ENCODE measurements at regions not wholly inside any gene's neighbourhood (a gene's known extent, or its start where the extent isn't known, plus 50 kb on each side); places are given as distances from the start of the nearest gene placed in this dataset.

DNA sequence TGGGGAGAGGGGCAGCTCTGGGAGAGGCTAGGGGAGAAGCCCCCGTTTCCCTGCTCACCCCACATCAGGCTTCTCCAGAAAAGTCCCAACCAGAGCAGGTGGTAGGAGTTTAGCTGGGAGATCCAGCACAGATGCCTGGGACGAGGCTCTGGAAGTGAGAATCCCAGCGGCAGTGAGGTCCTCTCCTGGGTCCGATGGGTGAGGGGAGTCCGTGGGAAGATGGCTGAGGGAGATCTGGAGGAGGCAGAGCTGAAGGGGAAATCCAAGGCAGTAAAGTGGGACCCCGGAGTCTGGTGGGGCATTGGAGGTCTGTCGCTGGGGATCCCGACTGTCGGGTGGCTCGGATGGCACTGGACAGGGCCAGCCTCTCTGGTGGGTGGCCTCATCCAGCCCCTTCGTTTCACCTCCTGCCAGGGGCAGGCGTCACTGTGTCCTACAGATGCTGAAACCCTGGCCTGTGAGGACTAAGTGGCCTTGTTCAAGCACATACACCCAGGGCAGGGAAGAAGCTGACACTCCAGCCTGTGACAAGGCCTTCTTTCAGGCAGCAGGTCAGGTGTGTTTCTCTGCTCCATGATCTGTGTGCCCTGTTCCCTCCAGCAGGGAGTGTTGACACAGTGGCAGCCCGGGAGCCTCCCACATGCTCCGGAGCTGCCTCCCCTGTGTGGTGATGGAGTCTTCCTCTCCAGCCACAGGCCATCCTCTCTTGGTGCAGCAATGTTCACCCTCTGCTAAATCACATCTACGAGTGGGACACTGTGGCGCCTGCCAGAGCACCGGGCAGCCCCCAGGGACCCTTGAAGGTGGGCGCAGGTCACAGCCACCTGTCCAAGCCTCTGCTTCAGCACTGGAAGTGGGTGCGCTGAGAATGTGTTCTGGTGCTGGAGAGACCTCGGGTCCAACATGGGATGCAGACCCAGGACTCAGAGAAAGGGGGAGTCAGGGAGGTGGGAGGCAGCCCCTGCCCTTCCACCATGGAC is 850.8 kb downstream of the BRD1 start:
- no peak for DNase-seq

DNA sequence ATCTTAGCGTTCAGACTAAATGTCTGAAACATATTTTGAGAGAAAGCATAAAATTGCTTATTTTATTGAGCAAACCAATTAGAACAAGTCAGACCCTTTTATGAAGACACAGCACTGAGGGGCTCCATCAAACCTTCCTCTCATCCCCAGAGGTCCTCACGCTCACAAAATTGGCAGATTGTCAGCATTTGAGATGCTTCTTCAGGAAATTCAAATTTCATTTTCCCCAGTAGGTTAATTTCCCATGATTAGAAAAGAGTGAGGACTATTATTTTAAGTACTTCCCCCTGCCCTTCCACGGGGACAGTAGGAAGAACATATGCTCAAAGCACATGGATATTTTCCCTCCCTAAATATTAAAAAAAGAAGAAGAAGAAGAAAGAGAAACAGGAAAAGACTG is 851.8 kb downstream of the BRD1 start:
- DNase-seq = no peak

DNA sequence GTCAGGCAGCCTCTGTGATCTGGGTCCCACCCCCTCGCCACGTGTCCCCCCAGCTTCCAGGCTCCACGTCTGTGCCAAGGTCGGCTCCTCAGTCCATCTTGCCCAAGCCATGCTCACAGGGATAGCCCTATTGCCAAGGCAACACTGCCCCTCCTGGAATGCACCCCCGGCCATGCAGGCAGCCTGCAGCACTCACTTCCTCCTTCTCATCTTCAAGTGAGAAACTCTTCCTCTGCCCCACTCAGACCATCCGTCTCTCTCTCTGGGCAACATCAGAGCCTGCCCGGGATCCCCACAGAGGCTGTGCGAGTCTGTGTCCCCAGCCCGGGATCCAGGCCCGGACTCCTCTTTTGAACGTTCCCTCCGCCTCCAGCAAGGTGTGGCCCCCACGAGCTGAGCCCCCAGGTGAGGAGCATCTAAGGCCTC is 852.3 kb downstream of the BRD1 start:
- no peak for DNase-seq

DNA sequence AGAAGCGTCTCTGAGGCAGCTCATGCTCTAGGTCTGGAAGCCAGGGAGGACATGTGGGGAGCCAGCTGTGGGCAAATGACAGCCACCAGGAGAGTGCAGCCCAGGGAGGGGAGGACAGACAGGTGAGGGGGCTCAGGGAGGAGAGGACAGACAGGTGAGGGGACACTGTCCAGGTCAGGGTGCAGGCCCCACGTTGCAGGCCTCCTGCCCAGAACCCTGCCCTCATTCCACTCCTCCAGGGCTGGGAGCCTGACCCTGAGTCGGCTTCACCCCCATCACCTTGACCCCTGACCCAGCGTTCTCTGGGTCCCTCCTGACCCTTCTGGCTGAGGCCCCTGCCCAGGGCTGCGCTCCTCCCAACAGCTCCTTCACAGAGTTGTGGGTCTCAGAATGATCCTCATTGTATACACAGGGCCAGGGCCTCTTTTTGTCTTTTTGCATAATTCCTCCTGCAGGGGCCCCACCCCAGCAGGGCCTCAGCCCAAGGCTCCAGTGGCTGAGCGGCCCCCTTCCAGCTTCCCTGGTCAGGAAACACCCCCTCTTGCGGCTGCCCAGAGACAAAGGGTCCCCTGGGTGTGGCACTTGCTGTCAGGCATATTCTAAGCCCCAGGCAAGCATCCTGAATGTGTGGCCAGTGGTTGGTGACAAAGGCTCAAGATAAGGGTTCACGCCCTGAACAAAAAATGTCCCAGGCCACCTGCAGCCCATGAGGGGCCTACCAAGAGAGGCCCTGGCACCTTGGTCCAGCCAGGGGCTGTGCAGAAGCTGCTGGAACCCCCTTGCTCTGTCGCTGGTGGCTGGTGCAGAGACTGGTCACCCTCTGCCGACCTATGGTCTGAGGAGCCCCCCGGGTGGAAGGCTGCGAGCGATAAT is 853.0 kb downstream of the BRD1 start:
- no peak for DNase-seq

DNA sequence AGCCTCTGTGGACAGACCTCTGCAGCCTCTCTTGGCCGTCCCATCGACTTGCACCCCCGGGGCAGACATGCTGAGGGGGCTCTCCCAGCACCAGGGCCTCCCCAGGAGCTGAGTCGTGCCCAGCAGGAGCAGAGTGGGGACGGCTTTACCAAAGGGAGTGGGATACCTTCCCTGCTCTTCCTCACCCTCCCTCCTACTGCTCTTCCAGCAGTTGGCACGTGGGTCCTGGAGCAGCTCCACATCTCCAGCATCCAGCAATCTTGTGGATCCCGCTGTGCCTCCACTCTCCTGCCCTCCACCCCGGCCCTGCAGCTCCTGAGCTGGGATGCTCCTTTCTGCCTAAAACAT is 854.0 kb downstream of the BRD1 start:
- no peak for DNase-seq

DNA sequence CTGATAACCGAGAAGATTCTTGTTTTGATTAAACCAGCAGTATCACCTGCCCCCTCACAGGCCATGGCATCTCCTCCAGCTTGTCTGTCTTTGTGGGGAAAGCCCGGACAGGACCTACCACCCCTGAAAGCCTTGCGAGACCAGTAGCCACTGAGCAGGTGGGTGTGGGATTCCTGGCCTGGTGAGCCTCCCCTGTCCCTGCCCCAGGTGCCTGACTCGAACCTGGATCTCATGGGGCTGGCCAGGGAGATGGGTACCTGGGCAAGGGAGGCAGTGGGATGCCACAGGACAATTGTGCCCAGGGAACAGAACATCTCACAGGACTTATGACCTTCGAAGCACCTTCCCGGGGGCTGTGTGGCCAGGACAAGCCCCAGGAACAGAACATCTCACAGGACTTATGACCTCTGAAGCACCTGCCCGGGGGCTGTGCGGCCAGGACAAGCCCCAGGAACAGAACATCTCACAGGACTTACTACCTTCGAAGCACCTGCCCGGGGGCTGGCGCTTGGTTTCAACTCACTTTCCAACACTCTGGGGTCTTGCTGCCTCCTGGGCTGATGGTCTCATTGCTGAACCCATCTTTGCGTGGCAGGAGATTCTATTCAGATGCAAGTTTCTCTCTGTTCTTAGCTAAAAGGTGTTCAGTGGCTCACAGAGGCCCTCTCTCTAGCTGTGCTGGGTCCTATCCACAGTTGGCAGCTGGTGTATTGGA is 854.5 kb downstream of the BRD1 start:
- no peak for DNase-seq

DNA sequence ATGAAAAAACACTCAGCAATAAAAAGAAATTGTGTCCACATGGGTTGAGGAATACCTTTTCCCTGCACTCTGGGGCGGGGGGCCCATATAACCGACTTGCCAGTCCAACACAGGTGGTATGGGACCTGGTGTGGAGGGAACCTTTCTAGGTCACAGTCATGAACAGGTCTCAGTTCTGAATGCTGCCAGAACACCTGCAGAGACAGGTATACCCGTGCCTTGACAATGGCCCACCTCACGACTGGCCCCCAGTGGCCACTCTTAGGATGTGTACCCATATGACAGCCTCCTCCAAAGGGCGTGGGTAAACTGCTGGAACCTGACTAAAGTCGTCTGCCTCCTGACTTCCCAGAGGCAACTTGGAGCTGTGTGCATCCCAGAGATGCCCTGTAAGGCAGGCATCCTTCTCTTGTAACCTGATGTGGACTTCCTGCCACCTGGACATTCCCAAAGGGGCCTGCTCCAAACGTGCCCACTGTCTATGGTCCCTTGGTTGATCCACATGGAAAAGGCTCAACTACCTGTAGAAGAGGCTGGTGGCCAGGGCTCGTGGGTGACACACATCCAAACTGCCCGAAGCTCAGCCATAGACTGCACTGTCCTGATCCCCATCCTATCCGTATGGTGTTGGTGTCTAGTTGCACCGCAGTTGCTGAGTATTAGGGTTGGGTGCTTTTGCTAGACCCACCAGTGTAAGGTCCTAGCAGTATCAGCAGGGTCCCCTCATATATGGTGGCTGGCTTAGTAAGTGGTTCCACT is 859.3 kb downstream of the BRD1 start:
- no peak for DNase-seq

DNA sequence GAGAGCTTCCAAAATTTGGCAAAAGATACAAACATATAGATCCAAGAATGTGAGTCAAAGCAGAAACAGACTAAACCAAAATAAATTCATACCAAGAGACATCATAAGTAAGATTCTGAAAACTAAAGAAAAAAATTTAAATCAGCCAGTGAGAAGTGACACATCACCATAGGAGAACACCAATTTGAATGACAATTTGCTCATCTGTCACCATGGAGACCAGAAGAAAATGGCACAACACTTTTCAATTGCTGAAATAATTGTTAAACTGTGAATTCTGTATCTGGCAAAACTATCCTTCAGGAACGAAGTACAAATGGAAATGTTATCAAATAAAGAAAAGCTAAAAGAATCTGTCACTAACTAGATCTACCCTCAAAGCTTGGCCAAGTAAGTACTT is 864.3 kb downstream of the BRD1 start:
- no peak for DNase-seq

DNA sequence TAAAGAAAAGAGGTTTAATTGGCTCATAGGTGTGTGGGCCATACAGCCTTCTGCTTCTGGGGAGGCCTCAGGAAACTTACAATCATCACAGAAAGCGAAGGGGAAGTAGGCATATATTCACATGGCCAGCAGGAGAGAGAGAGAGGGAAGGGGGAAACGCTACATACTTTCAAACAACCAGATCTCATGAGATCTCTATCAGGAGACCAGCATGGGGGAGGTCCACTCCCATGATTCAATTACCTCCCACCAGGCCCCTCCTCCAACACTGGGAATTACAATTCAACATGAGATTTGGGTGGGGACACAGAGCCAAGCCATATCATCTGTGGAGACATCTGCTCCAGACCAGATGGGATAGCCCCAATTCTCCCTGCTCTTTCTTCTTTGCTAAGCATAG is 866.0 kb downstream of the BRD1 start:
- no peak for DNase-seq

DNA sequence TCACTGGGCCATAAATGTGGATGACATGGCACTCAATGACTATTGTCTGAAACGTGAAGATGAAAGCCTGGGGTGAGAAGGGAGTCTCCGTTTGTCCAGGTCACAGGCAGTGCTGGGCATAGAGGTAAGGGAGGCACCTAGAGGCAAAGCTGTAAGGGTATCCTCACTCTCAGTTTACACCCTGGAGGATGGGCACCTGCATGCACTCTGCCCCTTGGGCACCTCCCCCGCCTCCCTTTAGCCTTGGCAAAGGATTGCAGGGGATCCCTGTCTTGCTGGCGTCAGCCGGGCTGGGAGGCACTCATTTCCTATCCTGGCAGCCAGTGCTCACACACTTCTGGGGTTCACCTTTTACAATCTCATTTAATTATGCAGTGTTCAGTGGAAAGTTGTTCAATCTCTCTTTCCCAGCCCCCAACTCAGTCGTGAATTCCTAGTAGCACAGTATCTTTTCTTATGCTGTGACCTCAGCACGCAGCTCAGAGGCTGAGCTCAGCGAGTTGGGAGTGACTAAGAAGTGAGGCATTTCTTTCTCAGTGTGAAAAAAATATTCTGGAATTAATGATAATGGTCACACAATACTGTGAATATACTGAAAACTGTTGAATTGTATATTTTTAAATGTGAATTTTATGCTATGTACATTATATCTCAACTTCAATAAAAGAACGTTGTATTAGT is 866.6 kb downstream of the BRD1 start:
- no peak for DNase-seq

DNA sequence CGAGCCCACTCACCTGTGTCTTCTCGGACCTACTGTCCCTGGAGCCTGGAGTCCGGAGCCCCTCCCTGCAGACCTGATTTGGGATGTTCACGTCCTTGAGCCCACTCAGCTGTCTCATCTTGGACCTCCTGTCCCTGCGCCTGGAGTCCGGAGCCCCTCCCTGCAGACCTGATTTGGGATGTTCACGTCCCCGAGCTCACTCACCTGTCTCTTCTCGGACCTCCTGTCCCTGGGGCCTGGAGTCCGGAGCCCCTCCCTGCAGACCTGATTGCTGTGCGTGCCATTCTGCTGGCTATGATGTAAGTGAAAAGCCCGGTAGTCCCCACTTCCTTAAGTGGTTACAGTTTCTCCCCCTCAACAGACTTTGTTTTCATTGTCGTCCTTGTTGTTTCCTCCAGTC is 867.1 kb downstream of the BRD1 start:
- DNase-seq = no peak

DNA sequence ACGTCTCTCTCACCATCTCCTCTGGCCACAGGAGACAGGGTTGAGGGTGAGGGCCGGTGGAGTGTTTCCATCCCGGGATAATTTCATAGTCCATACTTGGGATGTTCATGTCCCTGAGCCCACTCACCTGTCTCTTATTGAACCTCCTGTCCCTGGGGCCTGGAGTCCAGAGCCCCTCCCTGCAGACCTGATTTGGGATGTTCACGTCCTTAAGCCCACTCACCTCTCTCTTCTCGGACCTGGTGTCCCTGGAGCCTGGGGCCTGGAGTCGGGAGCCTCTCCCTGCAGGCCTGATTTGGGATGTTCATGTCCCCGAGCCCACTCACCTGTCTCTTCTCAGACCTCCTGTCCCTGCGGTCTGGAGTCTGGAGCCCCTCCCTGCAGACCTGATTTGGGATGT is 868.2 kb downstream of the BRD1 start:
- no peak for DNase-seq

DNA sequence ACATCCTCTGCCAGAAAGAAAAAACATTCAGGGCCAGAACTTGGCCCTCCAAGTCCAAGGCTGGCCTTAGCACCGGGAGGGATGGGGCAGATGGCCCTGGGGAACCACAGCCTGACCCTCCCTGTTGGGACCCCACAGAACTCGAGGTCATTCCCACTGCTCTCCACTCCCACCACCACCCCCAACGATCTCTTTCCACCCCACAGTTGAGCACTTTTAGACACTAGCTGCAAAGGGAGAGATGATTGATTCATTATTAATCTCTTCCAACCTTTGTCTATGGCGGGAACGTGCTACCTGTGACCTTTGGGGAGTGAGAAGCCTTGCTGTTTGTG is 869.7 kb downstream of the BRD1 start:
- DNase-seq = no peak

DNA sequence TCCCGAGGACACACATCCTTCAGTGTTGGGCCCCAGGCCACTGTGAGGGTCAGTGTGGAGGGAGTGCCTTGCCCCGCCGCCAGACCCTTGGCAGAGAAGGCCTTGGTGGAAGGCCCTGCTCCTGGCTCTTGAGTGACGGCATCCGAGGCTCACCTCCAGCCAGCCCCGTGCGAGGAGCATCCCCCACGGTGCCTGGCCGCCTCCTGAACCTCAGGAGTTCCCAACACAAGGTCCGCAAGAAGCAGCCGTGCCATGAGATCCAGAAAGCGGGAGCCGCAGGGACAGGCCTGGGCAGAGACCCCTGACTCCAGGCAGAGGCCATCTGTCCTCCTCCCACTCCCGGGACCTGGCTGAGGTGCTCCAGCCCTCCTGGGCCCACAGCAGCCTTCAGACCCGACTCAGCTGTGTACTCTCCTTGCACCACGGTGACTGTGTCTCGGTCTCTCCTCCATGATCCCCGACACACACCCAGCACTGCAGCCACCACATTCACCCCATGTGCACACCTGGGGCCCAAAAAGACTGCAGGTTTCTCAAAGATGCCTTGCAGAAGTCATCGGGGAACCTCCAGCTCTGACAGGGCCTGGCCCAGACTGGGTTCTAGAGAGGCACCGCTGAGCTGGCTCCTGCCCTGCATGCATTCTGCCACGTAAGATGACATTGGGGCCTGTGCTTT is 870.2 kb downstream of the BRD1 start:
- no peak for DNase-seq

DNA sequence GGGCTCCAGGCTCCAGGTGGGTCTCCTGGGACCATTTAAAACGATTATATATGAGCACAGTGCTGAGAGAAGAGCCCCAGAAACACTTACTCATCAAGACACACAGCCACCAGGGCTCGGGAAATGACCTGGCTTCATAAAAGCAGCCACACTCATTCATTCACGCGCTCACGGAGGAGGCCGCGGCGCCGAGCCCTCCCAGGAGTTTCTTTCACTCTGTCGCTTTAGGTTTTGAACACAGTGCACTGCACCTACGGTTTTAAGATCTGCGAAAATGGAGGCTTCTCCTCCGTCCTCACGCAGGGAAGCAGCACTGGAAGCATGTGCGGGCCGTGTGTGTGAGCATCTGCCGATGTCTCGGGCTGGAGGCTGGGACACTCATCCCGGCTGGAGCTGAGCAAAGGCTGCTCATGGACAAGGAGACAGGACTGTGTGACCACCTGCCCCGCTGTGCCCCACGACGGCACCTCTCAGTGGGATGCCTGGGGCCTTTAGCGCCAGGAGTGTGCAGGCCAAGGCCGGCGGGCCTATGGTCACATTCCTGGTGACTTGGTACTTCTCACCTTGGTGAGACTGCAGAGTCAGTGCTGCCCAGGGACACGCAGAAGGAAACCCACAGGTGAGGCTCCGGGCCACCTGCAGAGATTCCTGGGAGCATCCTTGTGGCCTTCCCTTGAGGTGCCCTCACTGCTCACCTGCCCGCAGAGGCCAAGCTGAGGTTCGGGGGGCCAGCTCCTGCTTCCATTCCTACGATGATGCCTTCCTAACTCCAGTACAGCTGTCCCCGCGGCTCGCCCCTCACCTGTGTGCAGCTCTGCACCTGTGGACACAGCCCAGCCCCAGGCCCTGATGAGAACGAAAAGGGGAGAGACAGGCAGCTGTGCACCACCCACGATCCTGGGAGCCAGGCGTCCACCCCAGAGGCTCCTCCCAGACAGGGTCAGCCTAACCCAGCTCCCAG is 872.0 kb downstream of the BRD1 start:
- DNase-seq = no peak

DNA sequence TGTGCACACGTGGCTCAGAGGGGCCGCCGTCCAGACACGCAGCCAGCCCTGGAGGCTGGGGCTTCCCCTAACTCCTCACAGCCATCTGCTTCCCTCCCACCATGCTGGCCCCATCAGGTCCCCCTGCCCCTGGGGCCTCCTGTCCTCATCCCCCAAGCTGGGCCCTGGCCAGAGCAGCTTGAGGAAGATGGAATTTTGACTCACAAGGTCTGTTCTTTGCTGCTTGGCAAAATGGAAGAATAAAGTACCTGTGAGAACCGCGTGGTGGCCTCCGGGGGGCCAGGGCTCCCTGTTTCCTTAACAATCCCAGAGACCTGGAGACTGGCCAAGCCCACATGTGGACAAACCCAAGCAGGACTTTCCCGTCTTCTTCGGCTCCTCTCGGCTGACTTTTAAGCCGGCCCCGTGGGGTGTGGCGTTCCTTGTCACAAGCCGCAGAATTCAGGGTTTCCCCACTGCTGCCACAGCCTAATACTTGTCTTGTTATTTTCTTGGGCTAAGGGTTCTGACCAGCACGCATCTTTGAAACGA is 872.8 kb downstream of the BRD1 start:
- DNase-seq = no peak

DNA sequence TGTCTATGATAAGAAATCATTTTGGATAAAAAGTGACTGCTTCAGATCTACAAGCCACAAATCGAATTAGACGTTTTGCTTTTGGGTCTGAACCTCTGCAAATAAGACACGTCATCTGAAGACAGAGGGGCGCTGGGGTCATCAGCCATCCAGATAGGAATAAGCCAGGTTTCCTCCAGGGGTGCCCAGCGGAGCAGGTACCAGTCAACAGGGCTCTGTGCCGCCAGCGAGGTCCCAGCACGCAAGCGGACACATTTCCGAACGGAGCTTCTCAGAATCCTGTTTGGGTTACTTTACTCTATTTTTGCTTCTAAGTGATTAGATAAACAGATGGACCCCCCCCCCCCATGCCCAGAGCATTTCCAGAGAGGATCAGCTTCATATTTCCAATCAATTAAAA is 873.8 kb downstream of the BRD1 start:
- DNase-seq = no peak

DNA sequence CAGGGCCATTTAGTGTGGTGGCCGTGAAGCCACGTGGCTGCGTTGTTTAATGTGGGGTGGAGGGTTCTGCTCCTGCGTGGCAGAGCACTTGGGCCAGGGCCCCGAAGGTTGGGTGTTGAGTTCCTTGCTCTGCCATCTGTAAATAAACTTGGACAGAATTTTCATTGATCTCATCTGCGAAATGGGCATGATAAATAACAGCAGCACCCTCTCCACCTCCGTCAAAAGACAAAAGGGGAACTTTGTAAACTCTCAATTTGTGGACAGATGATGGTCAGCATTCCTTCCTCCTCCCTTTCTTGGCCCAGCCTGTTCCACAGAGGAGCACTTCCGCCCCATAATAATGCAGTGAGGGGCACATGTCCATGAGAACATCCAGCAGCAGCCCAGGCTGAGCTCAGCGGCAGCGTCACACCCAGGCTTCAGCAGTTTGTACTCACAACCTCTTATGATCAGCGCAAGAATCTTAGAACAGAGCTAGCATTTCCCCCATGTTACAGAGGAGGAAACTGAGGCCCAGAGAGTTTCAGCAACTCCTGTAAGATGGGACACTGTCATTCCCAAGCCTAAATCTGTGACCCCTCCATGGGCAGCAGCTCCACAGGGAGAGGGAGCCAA is 874.5 kb downstream of the BRD1 start:
- DNase-seq = no peak

DNA sequence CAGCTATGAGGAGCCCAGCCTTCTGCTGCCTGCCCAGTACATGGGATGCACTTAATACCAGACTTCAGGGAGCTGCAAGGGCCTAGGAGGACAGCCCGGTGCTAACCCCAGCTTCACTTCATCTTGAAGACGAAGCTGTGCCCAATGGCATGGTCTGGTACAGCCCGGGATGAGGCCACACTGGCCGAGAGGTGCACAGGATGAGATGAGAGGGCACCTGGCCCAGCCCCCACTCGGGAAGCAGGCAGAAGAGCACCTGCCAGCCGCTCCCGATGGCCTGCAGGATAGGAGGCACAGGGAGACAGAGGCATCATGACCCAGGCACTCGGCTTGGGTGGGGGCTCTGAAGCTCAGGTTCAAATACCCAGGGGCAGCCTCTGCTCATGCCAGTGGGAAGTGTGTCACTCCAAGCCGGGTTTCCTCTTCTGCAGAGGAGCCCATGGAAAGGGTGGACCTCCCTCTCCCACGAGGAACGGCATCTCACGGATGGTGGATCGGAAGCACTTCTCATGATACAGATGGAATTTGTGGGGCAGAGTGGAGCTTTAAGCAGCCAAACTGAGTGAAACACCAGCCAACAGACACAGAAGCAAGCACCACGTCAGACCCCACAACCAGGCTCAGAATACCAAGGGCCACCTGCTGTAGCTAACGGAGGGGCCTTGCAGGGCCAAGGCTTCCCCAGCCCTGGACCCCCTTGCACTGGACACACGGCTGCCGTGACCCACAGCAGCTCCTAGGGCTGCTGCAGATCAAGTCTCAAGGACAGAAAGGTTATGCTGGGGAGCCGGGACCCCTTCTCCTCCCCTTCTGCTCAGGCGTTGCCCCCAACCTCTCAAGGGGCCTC is 875.2 kb downstream of the BRD1 start:
- no peak for DNase-seq

All from stimulated activated CD4-positive, alpha-beta T cell treated with anti-CD3 and anti-CD28 coated beads, Interleukin-4, amount 100 ng/mL, for 24 hours (primary cell).